H1 (cell line): ENCODE measurements at regions not wholly inside any gene's neighbourhood (a gene's known extent, or its start where the extent isn't known, plus 50 kb on each side); places are given as distances from the start of the nearest gene placed in this dataset.

Experiments
- BCL11A ChIP-seq, 2 experiments: IDR thresholded peaks; one replicate each; pipeline ENCODE4 v1.6.1; 2011; ENCODE audit warnings: low read depth in 2 of 2, low read length in 2 of 2, mild to moderate bottlenecking in 2 of 2
- TAF7 ChIP-seq: optimal IDR thresholded peaks from 2 replicates; pipeline ENCODE3; 2011; ENCODE audit warnings: low read depth, mild to moderate bottlenecking, inconsistent platforms, low read length, moderate library complexity, borderline replicate concordance

DNA sequence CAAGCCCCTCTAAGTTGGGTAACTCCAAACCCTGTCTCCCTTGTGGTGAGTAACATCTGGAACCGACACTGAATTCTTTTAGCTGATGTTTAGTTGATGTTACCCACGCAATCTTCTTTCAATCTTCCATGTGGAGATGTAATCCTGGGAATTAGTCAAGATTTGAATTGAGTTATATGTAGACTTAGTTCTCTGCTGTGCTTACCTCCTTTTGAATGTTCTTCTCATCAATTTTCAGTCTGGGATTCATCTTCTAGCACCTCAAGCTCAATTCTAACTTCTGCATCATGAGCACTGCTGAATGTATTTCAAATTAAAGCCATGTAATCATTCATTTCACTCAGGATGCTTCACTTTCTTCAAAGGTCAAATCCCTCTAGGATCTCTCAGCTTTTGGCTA is 270.6 kb downstream of the FAM170A start (continued):
- TF ChIP-seq BCL11A (IDR thresholded peaks at IDR 0.05; ENCODE audit: low read depth in 2 of 2, low read length in 2 of 2) (no peak), TAF7 (no peak)
